Anterior cingulate cortex (tissue), 58 donors: ENCODE measurements at regions not wholly inside any gene's neighbourhood (a gene's known extent, or its start where the extent isn't known, plus 50 kb on each side); places are given as distances from the start of the nearest gene placed in this dataset.
A peak's percentile ranks its signal among the peaks of the same experiment; 100 is the strongest.
"Not testable (repeated sequence)": the region's sequence is repeated elsewhere in the genome, so short reads cannot be mapped to it uniquely, and the experiment has no call there.

Source experiments
- DNase-seq, 58 donors: peaks; one replicate each; lab custom pipeline; 2025; lab: John Stamatoyannopoulos, UW

DNA sequence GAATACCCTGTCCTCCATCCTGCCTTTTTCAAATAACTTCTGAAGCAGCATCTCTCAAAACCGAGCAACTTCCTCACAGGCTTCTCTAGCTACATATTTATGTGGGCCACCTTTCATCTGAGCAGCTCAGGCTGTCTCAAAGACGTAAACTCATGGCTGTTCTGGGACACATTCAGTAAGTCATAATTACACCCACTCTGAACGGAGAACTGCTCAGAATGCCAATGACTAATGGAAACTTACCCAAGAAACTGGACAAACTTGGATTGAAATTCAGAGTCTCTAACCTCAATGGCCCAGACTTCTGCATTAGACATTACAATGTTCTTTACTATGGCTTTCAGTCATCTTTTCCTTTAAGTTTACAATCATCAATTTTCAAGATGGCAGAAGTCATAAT lies 145.2 kb downstream of the RAD51AP2 start:
- no peak for DNase-seq

GRCh38 chr2:17363846-17364245 lies 154.4 kb downstream of the RAD51AP2 start:
- no peak for DNase-seq

DNA sequence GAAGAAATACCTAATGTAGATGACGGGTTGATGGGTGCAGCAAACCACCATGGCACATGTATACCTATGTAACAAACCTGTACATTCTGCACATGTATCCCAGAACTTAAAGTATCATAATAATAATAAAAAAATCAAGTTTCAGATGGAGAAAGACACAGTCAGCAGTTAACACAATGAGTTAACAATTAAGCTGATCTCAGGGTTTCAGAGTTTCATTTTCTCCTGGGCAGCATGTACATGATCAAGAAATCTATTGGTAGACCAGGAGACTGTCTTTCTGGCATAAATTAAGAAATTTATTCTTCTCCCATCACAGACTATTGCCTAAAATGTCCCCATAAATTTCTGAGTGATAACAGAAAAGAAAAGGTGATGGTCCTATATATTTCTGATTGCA lies 155.3 kb downstream of the RAD51AP2 start:
- no peak for DNase-seq

- no peak for DNase-seq
Observed at GRCh38 chr2:17355608-17356329, 162.5 kb downstream of the RAD51AP2 start.

DNA sequence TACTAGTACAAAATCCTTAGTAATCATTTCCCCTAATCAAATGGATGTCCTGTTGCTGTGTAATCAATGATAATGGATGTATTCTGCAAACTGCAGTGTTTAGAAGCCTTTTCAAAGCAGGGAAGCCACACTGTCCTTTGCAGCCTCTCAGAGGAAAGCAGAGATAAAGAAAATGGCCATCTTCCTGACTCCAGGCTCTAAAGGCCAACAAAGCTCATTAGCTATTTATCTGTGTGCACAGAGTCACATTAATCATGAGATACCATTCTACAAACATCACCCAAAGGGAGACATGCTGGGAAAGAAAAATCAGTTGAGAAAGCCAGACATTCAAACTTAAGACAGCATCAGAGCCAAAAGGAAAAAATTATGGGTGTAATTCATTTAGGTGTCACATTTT lies 165.0 kb downstream of the RAD51AP2 start:
- no peak for DNase-seq

DNA sequence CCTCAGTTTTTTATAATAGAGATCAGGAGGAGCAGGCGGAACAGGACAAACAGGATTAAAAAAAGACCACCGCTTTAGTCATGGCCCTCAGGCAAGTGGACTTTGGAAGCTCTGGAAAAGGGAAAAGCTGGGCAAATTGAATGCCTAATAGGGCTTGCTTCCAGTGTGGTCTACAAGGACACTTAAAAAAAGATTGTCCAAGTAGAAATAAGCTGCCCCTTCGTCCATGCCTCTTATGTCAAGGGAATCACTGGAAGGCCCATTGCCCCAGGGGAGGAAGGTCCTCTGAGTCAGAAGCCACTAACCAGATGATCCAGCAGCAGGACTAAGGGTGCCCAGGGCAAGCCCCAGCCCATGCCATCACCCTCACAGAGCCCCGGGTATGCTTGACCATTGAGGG lies 175.5 kb downstream of the RAD51AP2 start:
- not testable (repeated sequence) for DNase-seq

DNA sequence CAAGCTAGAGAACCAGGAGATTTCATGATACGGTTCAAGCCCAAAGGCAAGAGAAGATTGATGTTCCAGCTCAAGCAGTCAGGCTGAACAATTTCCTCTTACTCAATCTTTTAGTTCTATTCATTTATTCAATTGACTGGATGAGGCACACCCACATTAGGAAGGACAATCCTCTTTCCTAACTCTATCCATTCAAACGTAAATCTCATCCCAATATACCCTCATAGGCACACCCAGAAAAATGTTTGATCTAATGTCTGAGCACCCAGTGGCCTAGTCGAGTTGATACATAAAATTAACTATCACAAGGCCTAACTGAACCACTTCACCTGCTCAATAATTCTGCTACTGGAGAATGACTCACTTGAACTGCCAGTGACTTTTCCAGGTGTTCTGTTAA lies 180.7 kb downstream of the RAD51AP2 start:
- DNase-seq, result no peak

DNA sequence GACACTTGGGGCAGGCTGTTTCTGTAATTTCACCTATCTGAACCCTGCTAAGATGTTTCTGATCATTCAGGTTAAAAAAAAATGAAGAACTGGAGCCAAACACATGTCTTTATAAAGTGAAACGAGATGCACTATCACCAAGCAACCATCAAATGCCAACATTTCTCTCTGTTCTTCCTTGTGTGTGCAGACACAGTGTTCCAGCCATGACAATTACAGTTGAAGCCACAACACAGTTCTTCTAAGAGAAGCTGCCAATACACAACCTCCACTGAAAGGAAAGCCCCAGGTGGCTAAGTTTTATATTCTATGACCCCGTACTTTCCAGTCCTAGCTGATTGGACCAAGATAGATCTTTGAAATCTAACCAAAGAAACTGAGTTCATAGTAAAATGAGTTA lies 181.8 kb downstream of the RAD51AP2 start:
- peak in 1 of 58 donors; percentile 2 for DNase-seq

DNA sequence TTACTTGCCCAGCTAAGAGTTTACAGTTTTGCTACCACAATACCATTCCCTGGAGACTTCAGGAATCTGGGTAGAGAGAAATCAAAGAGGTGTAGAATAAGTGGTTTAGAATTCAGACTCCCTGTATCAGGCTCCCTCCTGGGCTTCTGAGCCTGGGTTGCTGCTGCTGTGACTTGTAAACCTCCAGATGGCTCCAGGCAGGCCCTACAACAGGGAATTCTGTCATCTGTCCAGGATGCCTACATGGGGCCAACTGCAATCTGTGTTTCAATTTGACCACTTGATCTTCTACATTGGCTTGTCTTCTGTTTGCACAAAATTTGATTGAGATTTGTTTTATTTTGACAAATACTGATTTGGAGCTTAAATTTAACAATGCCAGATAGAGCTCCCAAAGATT lies 183.9 kb downstream of the RAD51AP2 start:
- no peak for DNase-seq

- no peak for DNase-seq
Observed at GRCh38 chr2:17331636-17332035, 186.6 kb downstream of the RAD51AP2 start.

DNA sequence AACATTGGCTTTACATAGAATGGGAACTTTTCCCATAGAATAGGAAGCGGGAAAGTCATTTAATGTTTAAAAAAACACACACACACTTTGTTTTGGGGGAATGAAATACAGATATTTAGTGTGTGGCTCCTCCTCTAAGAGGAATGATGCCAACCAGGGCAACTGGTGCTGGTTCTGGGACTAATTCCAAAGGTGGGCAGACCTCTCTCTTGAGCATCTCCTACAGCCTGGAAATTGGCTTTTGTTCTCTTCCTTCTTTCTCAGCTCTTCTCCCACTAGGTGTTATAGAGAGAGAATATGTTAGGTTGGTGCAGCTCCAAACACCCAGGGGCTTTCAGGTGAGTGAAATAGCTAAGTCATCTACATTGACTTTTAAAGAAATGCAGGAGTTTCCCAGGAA lies 190.1 kb downstream of the RAD51AP2 start:
- no peak for DNase-seq

DNA sequence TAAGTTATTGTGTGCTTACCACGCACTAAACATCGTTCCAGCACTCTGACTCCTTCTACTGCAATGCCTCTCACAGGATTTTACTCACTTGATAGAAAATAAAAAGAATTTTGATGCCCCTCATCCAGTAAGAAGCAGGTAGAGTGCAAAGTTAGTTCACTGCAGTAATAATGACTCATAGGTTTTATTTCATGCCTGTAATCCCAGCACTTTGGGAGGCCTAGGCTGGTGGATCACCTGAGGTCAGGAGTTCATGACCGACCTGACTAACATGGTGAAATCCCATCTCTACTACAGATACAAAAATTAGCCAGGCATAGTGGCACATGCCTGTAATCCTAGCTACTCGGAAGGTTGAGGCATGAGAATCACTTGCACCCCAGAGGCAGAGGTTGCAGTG lies 190.6 kb downstream of the RAD51AP2 start:
- DNase-seq, result no peak

- no peak for DNase-seq
Observed at GRCh38 chr2:17326717-17327116, 191.5 kb downstream of the RAD51AP2 start.

- DNase-seq, result no peak
Observed at GRCh38 chr2:17323697-17324096, 194.5 kb downstream of the RAD51AP2 start.

- peak in 5 of 58 donors; percentile 1 to 47 (median 4) for DNase-seq
Observed at GRCh38 chr2:17322461-17322860, 195.8 kb downstream of the RAD51AP2 start.

DNA sequence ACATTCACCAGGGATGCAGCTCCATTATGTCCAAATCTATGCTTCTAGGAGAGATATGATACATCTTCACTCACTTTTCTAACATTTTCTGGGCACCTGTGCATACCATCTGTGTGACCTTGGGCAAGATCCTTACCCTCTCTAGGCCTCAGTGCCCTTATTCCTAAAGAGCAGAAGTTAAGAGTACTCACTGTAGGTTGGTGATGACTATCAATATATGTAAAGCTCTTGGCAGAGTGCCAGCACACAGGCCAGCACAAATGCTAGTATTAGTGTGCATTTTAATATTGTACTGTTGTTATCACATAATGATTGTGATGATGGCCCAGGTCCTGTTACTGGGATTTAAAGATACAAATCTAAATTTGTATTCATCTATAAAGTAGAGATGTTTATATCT lies 199.2 kb downstream of the RAD51AP2 start:
- peak in 1 of 58 donors; percentile 2 for DNase-seq

DNA sequence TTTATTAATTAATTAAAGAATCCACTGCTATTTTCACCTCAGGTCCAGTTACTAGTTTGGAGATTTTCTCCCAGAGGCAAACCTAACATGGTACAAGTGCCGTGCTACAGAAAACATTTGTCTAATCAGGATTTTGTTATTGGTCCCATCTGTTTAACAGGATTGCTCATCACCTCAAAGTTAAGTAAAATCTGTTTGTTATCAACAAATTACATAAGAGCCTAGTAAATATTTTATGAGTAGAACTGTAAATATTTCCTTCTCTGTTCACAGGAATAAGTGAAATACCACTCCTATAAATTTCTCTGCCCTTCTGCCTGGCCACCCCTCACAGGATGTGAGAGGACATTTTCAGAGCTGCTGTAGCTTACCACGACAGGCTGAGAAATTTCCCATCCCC lies 200.2 kb downstream of the RAD51AP2 start:
- no peak for DNase-seq

DNA sequence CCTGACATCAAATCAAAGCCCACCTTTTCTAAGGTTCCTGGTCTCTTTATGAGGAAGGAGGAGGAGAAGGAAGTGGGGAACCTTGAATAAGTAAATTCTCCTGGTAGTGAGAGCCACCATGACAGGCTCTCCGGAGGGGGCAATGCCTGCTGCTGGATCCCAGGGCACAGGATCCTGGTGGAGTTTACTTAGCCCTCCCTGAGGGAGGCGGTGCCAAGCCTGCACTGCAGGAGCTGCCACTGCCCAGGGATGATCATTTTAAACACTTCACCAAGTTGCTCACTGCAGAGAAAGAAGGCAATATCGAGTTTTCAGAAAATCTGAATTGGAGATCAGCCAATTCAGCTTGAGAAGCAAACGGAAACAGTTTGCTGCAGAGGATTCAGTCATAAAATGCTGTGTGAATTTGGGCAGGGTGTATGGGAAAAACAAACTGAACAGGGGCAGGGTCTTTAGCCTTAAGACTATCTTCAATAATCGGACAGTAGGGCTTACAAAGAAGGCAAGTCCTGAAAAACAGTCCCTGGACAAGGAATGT lies 200.7 kb downstream of the RAD51AP2 start:
- no peak for DNase-seq

- DNase-seq, result no peak
Observed at GRCh38 chr2:17313261-17313660, 205.0 kb downstream of the RAD51AP2 start.

DNA sequence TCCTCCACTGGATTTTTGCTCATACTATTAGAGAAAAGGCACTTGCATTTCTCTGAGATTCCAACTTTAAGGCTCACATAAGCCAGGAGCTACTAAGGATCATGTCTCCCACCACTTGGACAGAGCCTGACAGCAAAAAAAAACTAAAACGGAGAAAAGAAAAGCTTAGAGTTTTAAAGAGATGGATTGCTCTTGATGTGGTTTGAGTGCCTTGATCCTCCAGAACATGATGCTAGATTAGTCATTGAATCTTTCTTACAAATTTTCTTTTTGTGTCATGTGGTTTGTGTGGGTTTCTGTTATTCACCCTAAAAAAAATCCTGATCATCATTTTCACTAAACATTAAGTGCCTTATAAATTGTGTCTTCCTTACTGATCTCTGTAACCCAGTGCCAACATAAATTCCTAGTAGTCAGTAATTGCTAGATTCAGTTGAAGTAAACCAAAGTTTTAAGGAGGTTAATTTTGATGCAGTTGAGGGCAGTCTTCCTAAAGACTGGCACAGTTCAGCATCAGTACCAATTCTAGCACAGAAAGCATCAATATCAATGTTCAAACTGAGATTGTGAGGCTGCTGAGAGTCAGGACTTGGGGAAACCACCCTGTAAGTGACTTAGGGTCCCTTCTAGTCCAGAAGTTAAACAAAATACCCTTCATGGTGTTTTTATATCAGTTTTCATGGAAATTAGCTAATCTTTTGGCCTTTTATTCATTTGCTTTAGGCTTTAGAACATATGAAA lies 206.3 kb downstream of the RAD51AP2 start:
- DNase-seq, result no peak

GRCh38 chr2:17311106-17311619 lies 207.1 kb downstream of the RAD51AP2 start:
- no peak for DNase-seq
